Brain microvascular endothelial cell (primary cell): ENCODE measurements at regions not wholly inside any gene's neighbourhood (a gene's known extent, or its start where the extent isn't known, plus 50 kb on each side); places are given as distances from the start of the nearest gene placed in this dataset.

Experiments
- DNase-seq: peaks from one replicate; pipeline ENCODE4 v3.0.0-alpha.2; 2020
- H3K27ac ChIP-seq: fragments of 250-450 bp; sonication (Bioruptor Pico); 2 replicates; pipeline ENCODE4 v1.5.1; 2020; ENCODE audit warnings: mild to moderate bottlenecking, moderate library complexity
- H3K27me3 ChIP-seq: fragments of 250-450 bp; sonication (Bioruptor Pico); replicated peaks from 2 replicates; pipeline ENCODE4 v1.5.1; 2020; ENCODE audit warnings: mild to moderate bottlenecking
- H3K36me3 ChIP-seq: fragments of 250-450 bp; sonication (Bioruptor Pico); replicated peaks from 2 replicates; pipeline ENCODE4 v1.5.1; 2020; ENCODE audit warnings: mild to moderate bottlenecking
- H3K4me3 ChIP-seq: 2 replicates; pipeline ENCODE4 v1.5.1; 2011; ENCODE audit warnings: low read depth, mild to moderate bottlenecking, control low read depth, low read length, moderate library complexity
- CTCF ChIP-seq: IDR thresholded peaks from 2 replicates; pipeline ENCODE4 v1.5.1; 2011; ENCODE audit warnings: low read depth, mild to moderate bottlenecking, moderate library complexity, low read length, control low read depth, inconsistent platforms; ENCODE audit errors: missing control alignments
- in situ Hi-C: cut with HindIII; loops from 2 replicates; pipeline ENCODE4 v1.10.0; 2017; ENCODE audit warnings: low sequenced_read_pairs, low pct_ligation_motif_present

DNA sequence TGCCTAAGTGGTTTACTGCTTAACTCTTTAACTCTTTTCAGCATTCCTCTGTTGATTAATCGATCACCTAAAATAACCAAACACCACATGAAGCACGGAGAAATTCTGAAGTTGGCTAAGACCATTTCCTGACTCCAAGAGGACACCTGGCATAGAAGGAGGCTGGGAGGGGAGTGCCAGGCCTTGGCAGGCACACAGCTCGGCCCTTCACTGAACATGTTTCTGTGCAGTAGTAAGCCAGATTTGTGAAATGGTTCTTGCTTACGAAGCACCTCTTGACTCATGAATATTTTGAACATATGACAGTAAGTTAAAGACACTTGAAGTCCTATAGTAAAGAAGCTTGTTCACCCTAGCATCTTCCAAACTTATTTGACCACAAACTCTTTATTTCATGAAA lies 82.3 kb downstream of the FOXL1 start:
- H3K36me3 ChIP-seq, result no peaks in the 10 kb centered on the region
- no peaks in the 10 kb centered on the region for H3K27me3 ChIP-seq
- H3K4me3 ChIP-seq, result no peak overlapping the region
- DNase-seq, result no peak
- H3K27ac ChIP-seq, result no peak overlapping the region
- in situ Hi-C loops, result no loop called here
- no peak for TF ChIP-seq CTCF

- H3K27ac ChIP-seq, result peak overlapping the region; percentile 53
- in situ Hi-C loops, result no loop called here
- DNase-seq, result peak; percentile 30
- no peaks in the 10 kb centered on the region for H3K27me3 ChIP-seq
- no peak for TF ChIP-seq CTCF
- no peaks in the 10 kb centered on the region for H3K36me3 ChIP-seq
- no peak overlapping the region for H3K4me3 ChIP-seq
These were observed 83.4 kb downstream of the FOXL1 start for GRCh38 chr16:86661706-86662105.

- in situ Hi-C loops, result no loop called here
- H3K36me3 ChIP-seq, result no peaks in the 10 kb centered on the region
- H3K27me3 ChIP-seq, result no peaks in the 10 kb centered on the region
- DNase-seq, result no peak
- TF ChIP-seq CTCF, result no peak
- peak overlapping the region; percentile 53 for H3K27ac ChIP-seq
- H3K4me3 ChIP-seq, result no peak overlapping the region
These were observed 83.8 kb downstream of the FOXL1 start for GRCh38 chr16:86662195-86662594.

GRCh38 chr16:86662740-86663139 lies 84.4 kb downstream of the FOXL1 start:
- no peak for TF ChIP-seq CTCF
- no peak for DNase-seq
- no peak overlapping the region for H3K4me3 ChIP-seq
- in situ Hi-C loops, result no loop called here
- H3K27me3 ChIP-seq, result no peaks in the 10 kb centered on the region
- no peaks in the 10 kb centered on the region for H3K36me3 ChIP-seq
- peak overlapping the region; percentile 96 for H3K27ac ChIP-seq

- Histone ChIP-seq H3K4me3 (no peak overlapping the region), H3K36me3 (no peaks in the 10 kb centered on the region), H3K27ac (peak overlapping the region; percentile 96), H3K27me3 (no peaks in the 10 kb centered on the region)
- peak; percentile 51 for DNase-seq
- no peak for TF ChIP-seq CTCF
- in situ Hi-C loops, result no loop called here
These were observed 85.6 kb downstream of the FOXL1 start for GRCh38 chr16:86663685-86664521.
